ENCODE measurements at regions not wholly inside any gene's neighbourhood (a gene's known extent, or its start where the extent isn't known, plus 50 kb on each side); places are given as distances from the start of the nearest gene placed in this dataset.

GRCh38 chr9:17990602-17991001, 411.7 kb downstream of the SH3GL2 start:
- TF ChIP-seq GATA2 (IDR thresholded peaks at IDR 0.05; ENCODE audit: insufficient read depth, insufficient read length, low read depth, low read length), result no peak
- TF ChIP-seq EZH2 (IDR thresholded peaks at IDR 0.05; ENCODE audit: borderline replicate concordance, low read depth, low read length, severe bottlenecking), result no peak
- TF ChIP-seq, protein P1, sequence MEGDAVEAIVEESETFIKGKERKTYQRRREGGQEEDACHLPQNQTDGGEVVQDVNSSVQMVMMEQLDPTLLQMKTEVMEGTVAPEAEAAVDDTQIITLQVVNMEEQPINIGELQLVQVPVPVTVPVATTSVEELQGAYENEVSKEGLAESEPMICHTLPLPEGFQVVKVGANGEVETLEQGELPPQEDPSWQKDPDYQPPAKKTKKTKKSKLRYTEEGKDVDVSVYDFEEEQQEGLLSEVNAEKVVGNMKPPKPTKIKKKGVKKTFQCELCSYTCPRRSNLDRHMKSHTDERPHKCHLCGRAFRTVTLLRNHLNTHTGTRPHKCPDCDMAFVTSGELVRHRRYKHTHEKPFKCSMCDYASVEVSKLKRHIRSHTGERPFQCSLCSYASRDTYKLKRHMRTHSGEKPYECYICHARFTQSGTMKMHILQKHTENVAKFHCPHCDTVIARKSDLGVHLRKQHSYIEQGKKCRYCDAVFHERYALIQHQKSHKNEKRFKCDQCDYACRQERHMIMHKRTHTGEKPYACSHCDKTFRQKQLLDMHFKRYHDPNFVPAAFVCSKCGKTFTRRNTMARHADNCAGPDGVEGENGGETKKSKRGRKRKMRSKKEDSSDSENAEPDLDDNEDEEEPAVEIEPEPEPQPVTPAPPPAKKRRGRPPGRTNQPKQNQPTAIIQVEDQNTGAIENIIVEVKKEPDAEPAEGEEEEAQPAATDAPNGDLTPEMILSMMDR (IDR thresholded peaks at IDR 0.05; ENCODE audit: extremely low read depth in 1 of 2, insufficient read depth in 1 of 2, low read depth in 1 of 2, low read length in 2 of 2), result no peak
- Histone ChIP-seq H4K20me1 (replicated peaks; ENCODE audit: control insufficient read depth, extremely low read depth, insufficient read depth, low read length) (no peaks in the 10 kb centered on the region), H3K9ac (replicated peaks; ENCODE audit: extremely low read depth, insufficient read depth, low read length) (no peak overlapping the region), H3K4me2 (ENCODE audit: insufficient read depth, low read length) (no peak overlapping the region), H2AFZ (ENCODE audit: low read depth, low read length) (no peak overlapping the region), H3K27me3 (ENCODE audit: control insufficient read depth in 2 of 2, insufficient read depth in 2 of 2, low read length in 2 of 2) (peaks cover 0 to 3% of the 10 kb centered on the region in 2 experiments), H3K9me1 (replicated peaks; ENCODE audit: control insufficient read depth, extremely low read depth, insufficient read depth, low read length) (no peaks in the 10 kb centered on the region), H3K9me3 (replicated peaks; ENCODE audit: control insufficient read depth, insufficient read depth, low read length) (no peaks in the 10 kb centered on the region), H3K4me1 (ENCODE audit: control insufficient read depth, extremely low read depth, insufficient read depth, low read length) (no peaks in the 10 kb centered on the region), H3K27ac (ENCODE audit: insufficient read depth, low read depth, low read length) (no peak overlapping the region), H3K4me3 (replicated peaks in 1 of 3; ENCODE audit: insufficient read depth in 1 of 3, low read depth in 1 of 3, low read length in 3 of 3) (no peak overlapping the region), H3K36me3 (ENCODE audit: control insufficient read depth in 2 of 2, extremely low read depth in 1 of 2, insufficient read depth in 2 of 2, low read length in 2 of 2) (no peaks in the 10 kb centered on the region), H3K79me2 (ENCODE audit: control insufficient read depth, insufficient read depth, low read length) (no peaks in the 10 kb centered on the region)
- CTCF ChIA-PET, result interaction anchor here (1.2 kb wide), 1 partner anchor 188 kb away, joined by 3 read pairs; no protein-coding TSS in a partner anchor
- intact Hi-C loops (cut with micrococcal nuclease), result no loop called here
- no TSS peak for BruUV-seq (replicated peaks)
- DNase-seq (ENCODE audit: low read depth, low spot score), result no peak
- dilution Hi-C loops (cut with MboI; ENCODE audit: extremely low pct_ligation_motif_present, low sequenced_read_pairs), result no loop called here
- POLR2A ChIA-PET, result no interaction called here
- no peak for FAIRE-seq

- no peak for DNase-seq (ENCODE audit: low read depth, low spot score)
- no peaks in the 10 kb centered on the region for H3K4me1 ChIP-seq (ENCODE audit: control insufficient read depth, extremely low read depth, insufficient read depth, low read length)
- intact Hi-C loops (cut with micrococcal nuclease) (no loop called here), dilution Hi-C loops (cut with MboI; ENCODE audit: extremely low pct_ligation_motif_present, low sequenced_read_pairs) (no loop called here)
- ChIA-PET POLR2A (no interaction called here), CTCF (no interaction called here)
- no peak overlapping the region for H3K9ac ChIP-seq (replicated peaks; ENCODE audit: extremely low read depth, insufficient read depth, low read length)
- FAIRE-seq, result no peak
- H3K4me3 ChIP-seq (replicated peaks in 1 of 3; ENCODE audit: insufficient read depth in 1 of 3, low read depth in 1 of 3, low read length in 3 of 3), result no peak overlapping the region
- TF ChIP-seq MYC (IDR thresholded peaks at IDR 0.05; ENCODE audit: low read depth, low read length), result no peak
- TF ChIP-seq GATA2 (IDR thresholded peaks at IDR 0.05; ENCODE audit: insufficient read depth, insufficient read length, low read depth, low read length), result no peak
- TF ChIP-seq EZH2 (IDR thresholded peaks at IDR 0.05; ENCODE audit: borderline replicate concordance, low read depth, low read length, severe bottlenecking), result no peak
- TF ChIP-seq, protein P1 (IDR thresholded peaks at IDR 0.05; ENCODE audit: extremely low read depth in 1 of 2, insufficient read depth in 1 of 2, low read depth in 1 of 2, low read length in 2 of 2), result no peak
- no peak for TF ChIP-seq POLR2AphosphoS5 (IDR thresholded peaks at IDR 0.05; ENCODE audit: insufficient read depth, low read depth, low read length)
- TF ChIP-seq, protein P2, sequence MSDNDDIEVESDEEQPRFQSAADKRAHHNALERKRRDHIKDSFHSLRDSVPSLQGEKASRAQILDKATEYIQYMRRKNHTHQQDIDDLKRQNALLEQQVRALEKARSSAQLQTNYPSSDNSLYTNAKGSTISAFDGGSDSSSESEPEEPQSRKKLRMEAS (IDR thresholded peaks at IDR 0.05; ENCODE audit: insufficient read depth, insufficient read length), result no peak
- no peak for TF ChIP-seq POLR2A (IDR thresholded peaks at IDR 0.05; ENCODE audit: low read depth, low read length)
- no peak for TF ChIP-seq FOS (IDR thresholded peaks at IDR 0.05; ENCODE audit: borderline replicate concordance, insufficient read depth, low read length)
- no peak for TF ChIP-seq JUN (IDR thresholded peaks at IDR 0.05; ENCODE audit: borderline replicate concordance, insufficient read depth, insufficient read length, low read depth)
- H3K27me3 ChIP-seq (ENCODE audit: control insufficient read depth in 2 of 2, insufficient read depth in 2 of 2, low read length in 2 of 2), result peaks cover 0 to 3% of the 10 kb centered on the region in 2 experiments
- H3K9me1 ChIP-seq (replicated peaks; ENCODE audit: control insufficient read depth, extremely low read depth, insufficient read depth, low read length), result no peaks in the 10 kb centered on the region
- BruUV-seq (replicated peaks), result no TSS peak
- no peaks in the 10 kb centered on the region for H3K36me3 ChIP-seq (ENCODE audit: control insufficient read depth in 2 of 2, extremely low read depth in 1 of 2, insufficient read depth in 2 of 2, low read length in 2 of 2)
- H3K27ac ChIP-seq (ENCODE audit: insufficient read depth, low read depth, low read length), result no peak overlapping the region
- H3K9me3 ChIP-seq (replicated peaks; ENCODE audit: control insufficient read depth, insufficient read depth, low read length), result no peaks in the 10 kb centered on the region
- H2AFZ ChIP-seq (ENCODE audit: low read depth, low read length), result no peak overlapping the region
- no peak overlapping the region for H3K4me2 ChIP-seq (ENCODE audit: insufficient read depth, low read length)
- no peaks in the 10 kb centered on the region for H3K79me2 ChIP-seq (ENCODE audit: control insufficient read depth, insufficient read depth, low read length)
- no peaks in the 10 kb centered on the region for H4K20me1 ChIP-seq (replicated peaks; ENCODE audit: control insufficient read depth, extremely low read depth, insufficient read depth, low read length)
Observed at GRCh38 chr9:17993024-17993423, 414.2 kb downstream of the SH3GL2 start.
